HG02642 (cell line): ENCODE measurements at regions not wholly inside any gene's neighbourhood (a gene's known extent, or its start where the extent isn't known, plus 50 kb on each side); places are given as distances from the start of the nearest gene placed in this dataset.
"Not testable (repeated sequence)": the region's sequence is repeated elsewhere in the genome, so short reads cannot be mapped to it uniquely, and the experiment has no call there.

ENCODE experiments used
- ATAC-seq: cut with Tn5 transposase; IDR thresholded peaks from one replicate; pipeline ENCODE4 v1.9.1; 2021; ENCODE audit warnings: mild to moderate bottlenecking; ENCODE audit not compliant: unreplicated experiment, poor library complexity

- ATAC-seq = no peak
Measured at GRCh38 chr3:21256932-21257331, 494.1 kb downstream of the ZNF385D start.

GRCh38 chr3:21238661-21239060 lies 512.3 kb downstream of the ZNF385D start:
- no peak for ATAC-seq

- ATAC-seq = no peak
Measured at GRCh38 chr3:21237638-21238037, 513.4 kb downstream of the ZNF385D start.

- no peak for ATAC-seq
Measured at GRCh38 chr3:21235491-21235890, 515.5 kb downstream of the ZNF385D start.

GRCh38 chr3:21234933-21235332 lies 516.1 kb downstream of the ZNF385D start:
- ATAC-seq = no peak

- no peak for ATAC-seq
Measured at GRCh38 chr3:21229426-21230135, 521.4 kb downstream of the ZNF385D start.

- ATAC-seq = no peak
Measured at GRCh38 chr3:21226086-21226485, 524.9 kb downstream of the ZNF385D start.

- no peak for ATAC-seq
Measured at GRCh38 chr3:21220944-21221343, 530.1 kb downstream of the ZNF385D start.

GRCh38 chr3:21216598-21216997 lies 534.4 kb downstream of the ZNF385D start:
- ATAC-seq = no peak

GRCh38 chr3:21204122-21204521 lies 546.9 kb downstream of the ZNF385D start:
- ATAC-seq = not testable (repeated sequence)

GRCh38 chr3:21195203-21195602 lies 555.8 kb downstream of the ZNF385D start:
- no peak for ATAC-seq

- not testable (repeated sequence) for ATAC-seq
Measured at GRCh38 chr3:21194036-21194435, 557.0 kb downstream of the ZNF385D start.

- no peak for ATAC-seq
Measured at GRCh38 chr3:21188459-21188858, 562.6 kb downstream of the ZNF385D start.

- no peak for ATAC-seq
Measured at GRCh38 chr3:21185816-21186314, 565.1 kb downstream of the ZNF385D start.

GRCh38 chr3:21174461-21174860 lies 576.5 kb downstream of the ZNF385D start:
- ATAC-seq = no peak

GRCh38 chr3:21170964-21171363 lies 580.0 kb downstream of the ZNF385D start:
- ATAC-seq = no peak

GRCh38 chr3:21169948-21170347 lies 581.1 kb downstream of the ZNF385D start:
- ATAC-seq = no peak

- no peak for ATAC-seq
Measured at GRCh38 chr3:21168471-21168870, 582.5 kb downstream of the ZNF385D start.

GRCh38 chr3:21163956-21164355 lies 587.1 kb downstream of the ZNF385D start:
- ATAC-seq = no peak

- ATAC-seq = no peak
Measured at GRCh38 chr3:21159543-21159906, 591.5 kb downstream of the ZNF385D start.

- no peak for ATAC-seq
Measured at GRCh38 chr3:21158861-21159542, 592.0 kb downstream of the ZNF385D start.

- no peak for ATAC-seq
Measured at GRCh38 chr3:21154911-21155310, 596.1 kb downstream of the ZNF385D start.
